IMR-90 (cell line): ENCODE measurements at regions not wholly inside any gene's neighbourhood (a gene's known extent, or its start where the extent isn't known, plus 50 kb on each side); places are given as distances from the start of the nearest gene placed in this dataset.

ENCODE experiments used
- ATAC-seq: fragments of 200-7000 bp; cut with Tn5 transposase; 2 replicates; pipeline ENCODE4 v1.9.1; 2020; ENCODE audit warnings: low read depth, mild to moderate bottlenecking, moderate library complexity
- BruUV-seq: library from RNA; stranded (reverse); fragments of 400-500 nt; replicated peaks from 2 replicates; lab custom pipeline; 2021; lab: Mats Ljungman, UMichigan
- CTCF ChIA-PET: fragments of 300-600 bp; formaldehyde crosslinking; extraction: SDS; loops from one replicate; lab custom pipeline; 2021; ENCODE audit warnings: antibody characterized with exemption; lab: Yijun Ruan, JAX
- POLR2A ChIA-PET: fragments of 300-600 bp; sonication (Branson Sonifier 250); formaldehyde crosslinking; loops from one replicate; lab custom pipeline; 2022; ENCODE audit warnings: antibody characterized with exemption; ENCODE audit not compliant: unreplicated experiment; lab: Charles Lee
- DNase-seq: peaks from one replicate; pipeline ENCODE4 v3.0.0; 2013
- H2AFZ ChIP-seq: replicated peaks from 2 replicates; pipeline ENCODE3; 2013; ENCODE audit warnings: low read length, mild to moderate bottlenecking; ENCODE audit not compliant: poor library complexity
- H2AK5ac ChIP-seq: 2 replicates; pipeline ENCODE4 v1.6.1; 2013; ENCODE audit warnings: low read depth, low read length, inconsistent platforms
- H2AK9ac ChIP-seq: replicated peaks from 2 replicates; pipeline ENCODE3; 2013; ENCODE audit warnings: mild to moderate bottlenecking, low read depth, low read length, moderate library complexity; ENCODE audit not compliant: poor library complexity
- H2BK120ac ChIP-seq: 2 replicates; pipeline ENCODE4 v1.6.1; 2013; ENCODE audit warnings: low read depth, low read length, inconsistent platforms
- H2BK15ac ChIP-seq: 3 replicates; pipeline ENCODE4 v1.6.1; 2013; ENCODE audit warnings: low read depth, low read length, inconsistent platforms
- H2BK20ac ChIP-seq: 2 replicates; pipeline ENCODE4 v1.6.1; 2013; ENCODE audit warnings: low read depth, mild to moderate bottlenecking, inconsistent platforms, low read length, moderate library complexity
- H2BK5ac ChIP-seq: 2 replicates; pipeline ENCODE4 v1.6.1; 2013; ENCODE audit warnings: mild to moderate bottlenecking, low read depth, low read length, inconsistent platforms; ENCODE audit not compliant: poor library complexity, severe bottlenecking
- H3K14ac ChIP-seq: replicated peaks from 2 replicates; pipeline ENCODE4 v1.6.1; 2013; ENCODE audit warnings: low read depth, low read length, inconsistent platforms
- H3K18ac ChIP-seq: 2 replicates; pipeline ENCODE4 v1.6.1; 2013; ENCODE audit warnings: low read depth, low read length, control low read depth
- H3K23ac ChIP-seq: 2 replicates; pipeline ENCODE4 v1.6.1; 2013; ENCODE audit warnings: low read depth, low read length, inconsistent platforms
- H3K27ac ChIP-seq: 2 replicates; pipeline ENCODE4 v1.5.1; 2013; ENCODE audit warnings: mild to moderate bottlenecking, control low read depth, low read length; ENCODE audit not compliant: insufficient read depth
- H3K27me3 ChIP-seq: 2 replicates; pipeline ENCODE4 v1.6.1; 2013; ENCODE audit warnings: low read length; ENCODE audit not compliant: control insufficient read depth, insufficient read depth
- H3K36me3 ChIP-seq: 2 replicates; pipeline ENCODE4 v1.6.1; 2013; ENCODE audit warnings: low read length, mixed read lengths; ENCODE audit not compliant: control insufficient read depth, insufficient read depth
- H3K4ac ChIP-seq: 2 replicates; pipeline ENCODE4 v1.6.1; 2013; ENCODE audit warnings: low read depth, low read length, inconsistent platforms
- H3K4me1 ChIP-seq: 2 replicates; pipeline ENCODE4 v1.6.1; 2013; ENCODE audit warnings: low read length, mixed read lengths; ENCODE audit not compliant: control insufficient read depth, insufficient read depth
- H3K4me2 ChIP-seq: 2 replicates; pipeline ENCODE4 v1.6.1; 2013; ENCODE audit warnings: low read depth, mild to moderate bottlenecking, control low read depth, low read length, moderate library complexity
- H3K4me3 ChIP-seq: 2 replicates; pipeline ENCODE4 v1.5.1; 2013; ENCODE audit warnings: low read depth, mild to moderate bottlenecking, control low read depth, low read length, moderate library complexity; ENCODE audit not compliant: insufficient read depth
- H3K56ac ChIP-seq: 2 replicates; pipeline ENCODE4 v1.6.1; 2013; ENCODE audit warnings: low read length, inconsistent platforms; ENCODE audit not compliant: insufficient read depth; ENCODE audit errors: extremely low read depth
- H3K79me1 ChIP-seq, 2 experiments: 2 replicates each; pipeline ENCODE4 v1.6.1; 2013; ENCODE audit warnings: low read length in 2 of 2, inconsistent platforms in 1 of 2, low read depth in 1 of 2
- H3K9ac ChIP-seq: 2 replicates; pipeline ENCODE4 v1.6.1; 2013; ENCODE audit warnings: low read depth, low read length, control low read depth
- H3K9me1 ChIP-seq: 2 replicates; pipeline ENCODE4 v1.6.1; 2013; ENCODE audit warnings: low read length, inconsistent platforms; ENCODE audit not compliant: insufficient read depth
- H3K9me3 ChIP-seq: 2 replicates; pipeline ENCODE4 v1.6.1; 2013; ENCODE audit warnings: low read length; ENCODE audit not compliant: control insufficient read depth, insufficient read depth
- H4K20me1 ChIP-seq: 2 replicates; pipeline ENCODE4 v1.6.1; 2013; ENCODE audit warnings: low read length, inconsistent platforms; ENCODE audit not compliant: insufficient read depth
- H4K5ac ChIP-seq: 2 replicates; pipeline ENCODE4 v1.6.1; 2013; ENCODE audit warnings: mild to moderate bottlenecking, low read depth, low read length, control low read depth
- H4K8ac ChIP-seq, 2 experiments: 2 replicates each; pipeline ENCODE4 v1.6.1; 2013; ENCODE audit warnings: low read depth in 2 of 2, low read length in 2 of 2, control low read depth in 1 of 2, inconsistent platforms in 1 of 2
- H4K91ac ChIP-seq: 2 replicates; pipeline ENCODE4 v1.6.1; 2013; ENCODE audit warnings: low read depth, low read length, inconsistent platforms; ENCODE audit not compliant: insufficient read depth
- RCOR1 ChIP-seq: IDR thresholded peaks from 2 replicates; pipeline ENCODE4 v1.6.1; 2012; ENCODE audit warnings: mild to moderate bottlenecking, low read length, improper control_type of control experiment; ENCODE audit not compliant: insufficient replicate concordance
- WGBS, 2 experiments: methylation state at CpG; one replicate each; pipeline versions ENCODE4 v1.1.5 to v1.1.7; 2013; ENCODE audit warnings: missing lambda C conversion rate in 2 of 2; ENCODE audit not compliant: insufficient read length in 1 of 2; ENCODE audit errors: extremely low coverage in 2 of 2; 5-methylcytosine and 5-hydroxymethylcytosine counted together
- dilution Hi-C: fragments of 300-500 bp; cut with HindIII; formaldehyde crosslinking; loops from one replicate; pipeline ENCODE4 v1.14.3; 2018; ENCODE audit warnings: low sequenced_read_pairs; ENCODE audit not compliant: unreplicated experiment
- in situ Hi-C: fragments of 300-500 bp; cut with MboI; formaldehyde crosslinking; loops from 3 replicates; pipeline ENCODE4 v1.14.3; 2019; ENCODE audit warnings: low sequenced_read_pairs, inconsistent platforms, mixed read lengths
- intact Hi-C: fragments of 100-400 bp; cut with micrococcal nuclease; formaldehyde crosslinking; loops from 2 replicates; pipeline ENCODE4 v1.10.0; 2022

DNA sequence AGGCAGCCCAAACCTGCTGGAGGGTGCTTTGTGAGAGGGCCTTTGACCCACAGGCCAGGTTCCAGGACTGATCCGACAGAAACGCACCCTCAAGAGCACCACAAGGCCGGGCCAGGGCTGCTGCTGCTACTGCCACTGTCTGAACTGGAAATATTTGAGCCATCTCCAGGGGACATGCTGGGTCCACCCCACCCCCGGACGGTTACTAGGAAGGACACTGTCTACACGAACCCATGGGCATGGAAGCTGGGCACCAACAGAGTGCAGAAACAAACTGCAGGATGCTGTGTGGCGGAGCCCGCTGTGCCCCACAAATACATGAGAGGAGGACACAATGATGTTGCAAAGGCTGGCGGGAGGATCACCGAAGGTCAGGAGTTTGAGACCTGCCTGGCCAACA, 283.7 kb downstream of the CTTN start:
- 82% methylated on average over 2 of the region's 10 CpGs; no CpG with 5 or more reads in 1 of the 2 experiments for WGBS, 2 experiments
- Histone ChIP-seq H3K23ac (no peak overlapping the region), H4K20me1 (no peaks in the 10 kb centered on the region; the same call in 1 of the 2 replicates), H3K14ac (no peak overlapping the region), H3K27me3 (no peaks in the 10 kb centered on the region), H3K4me1 (no peaks in the 10 kb centered on the region), H4K91ac (no peak overlapping the region), H3K36me3 (no peaks in the 10 kb centered on the region), H3K27ac (no peak overlapping the region), H2BK120ac (no peak overlapping the region), H3K9me1 (no peaks in the 10 kb centered on the region), H2AK9ac (no peak overlapping the region), H2BK5ac (no peak overlapping the region), H3K4ac (no peak overlapping the region), H3K4me3 (no peak overlapping the region), H3K9me3 (peaks cover 3% of the 10 kb centered on the region; the same call in 1 of the 2 replicates), H2BK15ac (no peak overlapping the region), H3K79me1 (no peaks in the 10 kb centered on the region), H4K8ac (no peak overlapping the region), H4K5ac (no peak overlapping the region), H3K56ac (no peak overlapping the region), H2AFZ (no peak overlapping the region), H3K4me2 (no peak overlapping the region), H3K18ac (no peak overlapping the region), H2AK5ac (no peak overlapping the region), H3K9ac (no peak overlapping the region), H2BK20ac (no peak overlapping the region)
- in situ Hi-C loops = no loop called here
- no TSS peak for BruUV-seq
- intact Hi-C loops = no loop called here
- ChIA-PET CTCF (no interaction called here), POLR2A (no interaction called here)
- ATAC-seq (no peak), DNase-seq (no peak)
- dilution Hi-C loops = no loop called here
- TF ChIP-seq RCOR1 = no peak
